A549 (cell line): ENCODE measurements at regions not wholly inside any gene's neighbourhood (a gene's known extent, or its start where the extent isn't known, plus 50 kb on each side); places are given as distances from the start of the nearest gene placed in this dataset.
A peak's percentile ranks its signal among the peaks of the same experiment; 100 is the strongest.

Source experiments
- ATAC-seq, 2 experiments: fragments of 200-7000 bp in 1 of 2; fragments of >200 bp in 1 of 2; cut with Nextera tagmentation in 1 of 2; cut with Tn5 transposase in 1 of 2; 3 replicates each; pipeline versions ENCODE4 v1.8.0 to v1.9.1; 2018 to 2020; ENCODE audit warnings: mild to moderate bottlenecking in 1 of 2, moderate library complexity in 1 of 2
- CTCF ChIA-PET: fragments of 300-600 bp; sonication (Branson Sonifier 250); formaldehyde crosslinking; extraction: SDS; loops from one replicate; lab custom pipeline; 2021; ENCODE audit warnings: antibody characterized with exemption, inconsistent platforms; lab: Yijun Ruan, JAX
- POLR2A ChIA-PET: fragments of 350-600 bp; formaldehyde crosslinking; extraction: SDS; loops from one replicate; lab custom pipeline; 2021; ENCODE audit warnings: antibody characterized with exemption, inconsistent platforms; lab: Yijun Ruan, JAX
- DNase-seq, 2 experiments: peaks; one replicate each; pipeline versions ENCODE4 v3.0.0 to v3.0.0-alpha.2; 2011 to 2016; ENCODE audit warnings: low read depth in 1 of 2, low spot score in 1 of 2
- FAIRE-seq: peaks from 2 replicates; lab custom pipeline; 2011; peaks lifted over from hg19 to GRCh38; lab: Jason Lieb, UNC
- H3K27ac ChIP-seq, 2 experiments: fragments of >200 bp; sonication (Bioruptor Twin); formaldehyde crosslinking; 3 replicates each; pipeline ENCODE4 v1.5.1; 2016 to 2017
- H3K4me1 ChIP-seq: fragments of >200 bp; sonication (Bioruptor Twin); formaldehyde crosslinking; 3 replicates; pipeline ENCODE4 v1.6.1; 2016
- H3K4me2 ChIP-seq: fragments of >200 bp; sonication (Bioruptor Twin); formaldehyde crosslinking; 3 replicates; pipeline ENCODE4 v1.6.1; 2016
- H3K4me3 ChIP-seq: fragments of >200 bp; sonication (Bioruptor Twin); formaldehyde crosslinking; 3 replicates; pipeline ENCODE4 v1.5.1; 2016
- H3K9me3 ChIP-seq: fragments of >200 bp; sonication (Bioruptor Twin); formaldehyde crosslinking; 3 replicates; pipeline ENCODE4 v1.6.1; 2016
- ATOH8 ChIP-seq: fragments of 250-450 bp; sonication (Bioruptor Pico); IDR thresholded peaks from 2 replicates; pipeline ENCODE4 v1.5.0; 2020; ENCODE audit warnings: low read depth, mild to moderate bottlenecking, moderate library complexity
- BCL3 ChIP-seq: fragments of >200 bp; sonication (Bioruptor Twin); formaldehyde crosslinking; IDR thresholded peaks from 3 replicates; pipeline ENCODE4 v1.6.1; 2016
- CBX8 ChIP-seq: fragments of 200-600 bp; sonication (generic); IDR thresholded peaks from 2 replicates; pipeline ENCODE4 v1.6.1; 2016
- CTCF ChIP-seq: fragments of >200 bp; sonication (Bioruptor Twin); formaldehyde crosslinking; IDR thresholded peaks from 3 replicates; pipeline ENCODE4 v1.5.1; 2016
- FOSL2 ChIP-seq, 2 experiments: fragments of 450-650 bp in 1 of 2; fragments of >200 bp in 1 of 2; sonication (Bioruptor Twin) in 1 of 2; formaldehyde crosslinking; IDR thresholded peaks; 2 replicates each; pipeline versions ENCODE4 v1.5.0 to v1.6.1; 2016 to 2020; ENCODE audit warnings: mild to moderate bottlenecking in 1 of 2, moderate library complexity in 1 of 2
- JUN ChIP-seq, 2 experiments: fragments of >200 bp; sonication (Bioruptor Twin); formaldehyde crosslinking; IDR thresholded peaks; 2 replicates in 1 of 2; 3 replicates in 1 of 2; pipeline ENCODE4 v1.6.1; 2016 to 2017
- MAFK ChIP-seq: fragments of 450-650 bp; IDR thresholded peaks from 2 replicates; pipeline ENCODE4 v1.6.1; 2014; ENCODE audit not compliant: partially characterized antibody
- MAX ChIP-seq: IDR thresholded peaks from 2 replicates; pipeline ENCODE4 v1.6.1; 2012
- NR3C1 ChIP-seq: fragments of >200 bp; sonication (Bioruptor Twin); formaldehyde crosslinking; IDR thresholded peaks from 3 replicates; pipeline ENCODE4 v1.6.1; 2017
- POLR2A ChIP-seq: IDR thresholded peaks from 2 replicates; pipeline ENCODE4 v1.6.1; 2012; ENCODE audit warnings: mild to moderate bottlenecking, low read length
- POLR2AphosphoS2 ChIP-seq: conservative IDR thresholded peaks from 2 replicates; pipeline ENCODE4 v1.6.1; 2012; ENCODE audit warnings: low read length, improper control_type of control experiment, inconsistent platforms
- RAD21 ChIP-seq, 2 experiments: fragments of >200 bp in 1 of 2; sonication (Bioruptor Twin) in 1 of 2; formaldehyde crosslinking in 1 of 2; IDR thresholded peaks in 1 of 2; conservative IDR thresholded peaks in 1 of 2; 2 replicates in 1 of 2; 3 replicates in 1 of 2; pipeline ENCODE4 v1.6.1; 2012 to 2018; ENCODE audit warnings: inconsistent platforms in 1 of 2
- RARB ChIP-seq: fragments of 250-450 bp; sonication (Bioruptor Pico); IDR thresholded peaks from 2 replicates; pipeline ENCODE4 v1.8.0; 2021; ENCODE audit warnings: mild to moderate bottlenecking, moderate library complexity
- REST ChIP-seq: fragments of 200-600 bp; sonication (generic); IDR thresholded peaks from 2 replicates; pipeline ENCODE4 v1.6.1; 2016; ENCODE audit warnings: antibody characterized with exemption, mild to moderate bottlenecking, moderate library complexity
- RNF2 ChIP-seq: fragments of 200-600 bp; sonication (generic); IDR thresholded peaks from 2 replicates; pipeline ENCODE4 v1.6.1; 2016; ENCODE audit warnings: low read depth, mild to moderate bottlenecking, antibody characterized with exemption, moderate library complexity, borderline replicate concordance
- SMC3 ChIP-seq: fragments of >200 bp; sonication (Bioruptor Twin); formaldehyde crosslinking; IDR thresholded peaks from 3 replicates; pipeline ENCODE4 v1.6.1; 2018; ENCODE audit warnings: inconsistent platforms
- TP53 ChIP-seq: fragments of 250-450 bp; sonication (Bioruptor Pico); IDR thresholded peaks from 2 replicates; pipeline ENCODE4 v1.5.0; 2021; ENCODE audit warnings: mild to moderate bottlenecking, moderate library complexity
- USF2 ChIP-seq: fragments of 450-650 bp; IDR thresholded peaks from 2 replicates; pipeline ENCODE4 v1.6.1; 2014; ENCODE audit warnings: antibody characterized with exemption
- ZNF302 ChIP-seq: fragments of 250-450 bp; sonication (Bioruptor Pico); IDR thresholded peaks from 2 replicates; pipeline ENCODE4 v1.9.0; 2021; ENCODE audit warnings: inconsistent platforms, mild to moderate bottlenecking, moderate library complexity
- ZSCAN20 ChIP-seq: fragments of 250-450 bp; sonication (Bioruptor Pico); IDR thresholded peaks from 2 replicates; pipeline ENCODE4 v1.8.0; 2022; ENCODE audit warnings: mild to moderate bottlenecking, moderate library complexity
- WGBS: methylation state at CpG from one replicate; pipeline ENCODE4 v1.1.6; 2017; ENCODE audit errors: missing lambda C conversion rate; 5-methylcytosine and 5-hydroxymethylcytosine counted together

- TF ChIP-seq MAX = no peak
- TF ChIP-seq ZNF302 (CRISPR knock-in tag) = no peak
- TF ChIP-seq JUN (IDR thresholded peaks at IDR 0.05) = no peak
- no peak for TF ChIP-seq MAFK
These were observed 1587.8 kb downstream of the PCDH9 start (continued) for GRCh38 chr13:65642301-65642700.

GRCh38 chr13:65638572-65639168 lies 1591.5 kb downstream of the PCDH9 start:
- H3K4me1 ChIP-seq = no peaks in the 10 kb centered on the region
- TF ChIP-seq POLR2A (no peak), CTCF (peak; percentile 47), MAX (no peak), ZSCAN20 (CRISPR knock-in tag) (no peak), POLR2AphosphoS2 (no peak), REST (no peak), FOSL2 (IDR thresholded peaks at IDR 0.05) (no peak), FOSL2 (CRISPR knock-in tag; IDR thresholded peaks at IDR 0.05) (no peak), RAD21 (conservative IDR thresholded peaks at IDR 0.05 in 1 of 2, IDR thresholded peaks at IDR 0.05 in 1 of 2) (peak; percentile 62 to 74), RARB (CRISPR knock-in tag) (no peak), SMC3 (peak; percentile 47; the same call in 2 of the 3 replicates), ATOH8 (CRISPR knock-in tag) (no peak)
- no peak overlapping the region for H3K27ac ChIP-seq
- ChIA-PET CTCF (interaction anchor here (0.7 to 1.9 kb wide), 5 partner anchors 10 to 1192 kb away, joined by 3 to 8 read pairs (median 4); no protein-coding TSS in a partner anchor), POLR2A (no interaction called here)
- H3K4me3 ChIP-seq = no peak overlapping the region
- H3K4me2 ChIP-seq = no peak overlapping the region
- H3K9me3 ChIP-seq = no peaks in the 10 kb centered on the region
- DNase-seq = peak; percentile 0 to 29
- no peak for FAIRE-seq
- 0% methylated on average over 2 of the region's 2 CpGs for WGBS
- ATAC-seq = 0 out of 6 replicates have a peak, but pooled peaks of 1 of the 2 experiments have one; percentile 36

GRCh38 chr13:65633806-65634205 lies 1596.3 kb downstream of the PCDH9 start:
- H3K4me3 ChIP-seq = no peak overlapping the region
- H3K4me1 ChIP-seq = no peaks in the 10 kb centered on the region
- no peak for DNase-seq
- ATAC-seq = no peak
- no peak overlapping the region for H3K27ac ChIP-seq
- CTCF ChIA-PET = no interaction called here
- WGBS = 80% methylated on average over 1 of the region's 1 CpG
- POLR2A ChIA-PET = no interaction called here
- H3K4me2 ChIP-seq = no peak overlapping the region
- no peak for FAIRE-seq
- H3K9me3 ChIP-seq = no peaks in the 10 kb centered on the region
- no peak for TF ChIP-seq CBX8
- TF ChIP-seq BCL3 = no peak
- TF ChIP-seq RNF2 = no peak
- TF ChIP-seq NR3C1 = no peak
- no peak for TF ChIP-seq TP53 (CRISPR knock-in tag)
- no peak for TF ChIP-seq USF2
- TF ChIP-seq FOSL2 (IDR thresholded peaks at IDR 0.05) = no peak
- no peak for TF ChIP-seq FOSL2 (CRISPR knock-in tag; IDR thresholded peaks at IDR 0.05)
